ENCODE measurements at regions not wholly inside any gene's neighbourhood (a gene's known extent, or its start where the extent isn't known, plus 50 kb on each side); places are given as distances from the start of the nearest gene placed in this dataset.

DNA sequence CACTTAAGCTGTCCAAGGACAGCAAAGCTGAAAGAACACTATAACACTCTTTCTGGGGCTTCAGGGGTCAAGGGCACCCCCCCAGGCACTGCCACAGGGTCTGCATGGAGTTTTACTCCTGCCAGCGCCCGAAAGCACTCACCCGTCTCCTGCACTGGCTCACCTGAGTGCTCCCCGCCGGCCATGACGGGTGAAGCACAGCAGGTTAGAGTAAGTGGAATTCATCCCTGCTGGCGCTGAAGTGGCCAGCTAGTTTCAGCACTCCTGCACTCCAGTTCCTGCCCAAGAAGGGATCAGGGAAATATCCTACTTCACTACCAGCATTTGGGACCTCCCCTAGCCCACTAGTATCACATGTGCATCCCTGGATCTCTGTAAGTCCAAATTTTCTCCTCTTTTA, 516.0 kb downstream of the ZNF608 start (continued):
- TF ChIP-seq, protein P1, sequence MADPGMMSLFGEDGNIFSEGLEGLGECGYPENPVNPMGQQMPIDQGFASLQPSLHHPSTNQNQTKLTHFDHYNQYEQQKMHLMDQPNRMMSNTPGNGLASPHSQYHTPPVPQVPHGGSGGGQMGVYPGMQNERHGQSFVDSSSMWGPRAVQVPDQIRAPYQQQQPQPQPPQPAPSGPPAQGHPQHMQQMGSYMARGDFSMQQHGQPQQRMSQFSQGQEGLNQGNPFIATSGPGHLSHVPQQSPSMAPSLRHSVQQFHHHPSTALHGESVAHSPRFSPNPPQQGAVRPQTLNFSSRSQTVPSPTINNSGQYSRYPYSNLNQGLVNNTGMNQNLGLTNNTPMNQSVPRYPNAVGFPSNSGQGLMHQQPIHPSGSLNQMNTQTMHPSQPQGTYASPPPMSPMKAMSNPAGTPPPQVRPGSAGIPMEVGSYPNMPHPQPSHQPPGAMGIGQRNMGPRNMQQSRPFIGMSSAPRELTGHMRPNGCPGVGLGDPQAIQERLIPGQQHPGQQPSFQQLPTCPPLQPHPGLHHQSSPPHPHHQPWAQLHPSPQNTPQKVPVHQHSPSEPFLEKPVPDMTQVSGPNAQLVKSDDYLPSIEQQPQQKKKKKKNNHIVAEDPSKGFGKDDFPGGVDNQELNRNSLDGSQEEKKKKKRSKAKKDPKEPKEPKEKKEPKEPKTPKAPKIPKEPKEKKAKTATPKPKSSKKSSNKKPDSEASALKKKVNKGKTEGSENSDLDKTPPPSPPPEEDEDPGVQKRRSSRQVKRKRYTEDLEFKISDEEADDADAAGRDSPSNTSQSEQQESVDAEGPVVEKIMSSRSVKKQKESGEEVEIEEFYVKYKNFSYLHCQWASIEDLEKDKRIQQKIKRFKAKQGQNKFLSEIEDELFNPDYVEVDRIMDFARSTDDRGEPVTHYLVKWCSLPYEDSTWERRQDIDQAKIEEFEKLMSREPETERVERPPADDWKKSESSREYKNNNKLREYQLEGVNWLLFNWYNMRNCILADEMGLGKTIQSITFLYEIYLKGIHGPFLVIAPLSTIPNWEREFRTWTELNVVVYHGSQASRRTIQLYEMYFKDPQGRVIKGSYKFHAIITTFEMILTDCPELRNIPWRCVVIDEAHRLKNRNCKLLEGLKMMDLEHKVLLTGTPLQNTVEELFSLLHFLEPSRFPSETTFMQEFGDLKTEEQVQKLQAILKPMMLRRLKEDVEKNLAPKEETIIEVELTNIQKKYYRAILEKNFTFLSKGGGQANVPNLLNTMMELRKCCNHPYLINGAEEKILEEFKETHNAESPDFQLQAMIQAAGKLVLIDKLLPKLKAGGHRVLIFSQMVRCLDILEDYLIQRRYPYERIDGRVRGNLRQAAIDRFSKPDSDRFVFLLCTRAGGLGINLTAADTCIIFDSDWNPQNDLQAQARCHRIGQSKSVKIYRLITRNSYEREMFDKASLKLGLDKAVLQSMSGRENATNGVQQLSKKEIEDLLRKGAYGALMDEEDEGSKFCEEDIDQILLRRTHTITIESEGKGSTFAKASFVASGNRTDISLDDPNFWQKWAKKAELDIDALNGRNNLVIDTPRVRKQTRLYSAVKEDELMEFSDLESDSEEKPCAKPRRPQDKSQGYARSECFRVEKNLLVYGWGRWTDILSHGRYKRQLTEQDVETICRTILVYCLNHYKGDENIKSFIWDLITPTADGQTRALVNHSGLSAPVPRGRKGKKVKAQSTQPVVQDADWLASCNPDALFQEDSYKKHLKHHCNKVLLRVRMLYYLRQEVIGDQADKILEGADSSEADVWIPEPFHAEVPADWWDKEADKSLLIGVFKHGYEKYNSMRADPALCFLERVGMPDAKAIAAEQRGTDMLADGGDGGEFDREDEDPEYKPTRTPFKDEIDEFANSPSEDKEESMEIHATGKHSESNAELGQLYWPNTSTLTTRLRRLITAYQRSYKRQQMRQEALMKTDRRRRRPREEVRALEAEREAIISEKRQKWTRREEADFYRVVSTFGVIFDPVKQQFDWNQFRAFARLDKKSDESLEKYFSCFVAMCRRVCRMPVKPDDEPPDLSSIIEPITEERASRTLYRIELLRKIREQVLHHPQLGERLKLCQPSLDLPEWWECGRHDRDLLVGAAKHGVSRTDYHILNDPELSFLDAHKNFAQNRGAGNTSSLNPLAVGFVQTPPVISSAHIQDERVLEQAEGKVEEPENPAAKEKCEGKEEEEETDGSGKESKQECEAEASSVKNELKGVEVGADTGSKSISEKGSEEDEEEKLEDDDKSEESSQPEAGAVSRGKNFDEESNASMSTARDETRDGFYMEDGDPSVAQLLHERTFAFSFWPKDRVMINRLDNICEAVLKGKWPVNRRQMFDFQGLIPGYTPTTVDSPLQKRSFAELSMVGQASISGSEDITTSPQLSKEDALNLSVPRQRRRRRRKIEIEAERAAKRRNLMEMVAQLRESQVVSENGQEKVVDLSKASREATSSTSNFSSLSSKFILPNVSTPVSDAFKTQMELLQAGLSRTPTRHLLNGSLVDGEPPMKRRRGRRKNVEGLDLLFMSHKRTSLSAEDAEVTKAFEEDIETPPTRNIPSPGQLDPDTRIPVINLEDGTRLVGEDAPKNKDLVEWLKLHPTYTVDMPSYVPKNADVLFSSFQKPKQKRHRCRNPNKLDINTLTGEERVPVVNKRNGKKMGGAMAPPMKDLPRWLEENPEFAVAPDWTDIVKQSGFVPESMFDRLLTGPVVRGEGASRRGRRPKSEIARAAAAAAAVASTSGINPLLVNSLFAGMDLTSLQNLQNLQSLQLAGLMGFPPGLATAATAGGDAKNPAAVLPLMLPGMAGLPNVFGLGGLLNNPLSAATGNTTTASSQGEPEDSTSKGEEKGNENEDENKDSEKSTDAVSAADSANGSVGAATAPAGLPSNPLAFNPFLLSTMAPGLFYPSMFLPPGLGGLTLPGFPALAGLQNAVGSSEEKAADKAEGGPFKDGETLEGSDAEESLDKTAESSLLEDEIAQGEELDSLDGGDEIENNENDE (IDR thresholded peaks at IDR 0.05; ENCODE audit: insufficient replicate concordance, low read length) = no peak
- no peak for TF ChIP-seq ASH2L (IDR thresholded peaks at IDR 0.05; ENCODE audit: low read length)
- TF ChIP-seq TEAD4 (IDR thresholded peaks at IDR 0.05; ENCODE audit: low read depth, low read length) = no peak

Measured in H1 (cell line).